ENCODE measurements at regions not wholly inside any gene's neighbourhood (a gene's known extent, or its start where the extent isn't known, plus 50 kb on each side); places are given as distances from the start of the nearest gene placed in this dataset.

- H3K4me1 ChIP-seq, result peaks cover 0 to 60% (median 23%) of the 10 kb centered on the region in 6 donors
- intact Hi-C loops (cut with DNase I; ENCODE audit: low total_unique reads), result no loop called here
- H3K27ac ChIP-seq, result peak overlapping the region; percentile 67 to 91 (median 84)
- no peaks in the 10 kb centered on the region for H3K9me3 ChIP-seq
- TF ChIP-seq POLR2A (IDR thresholded peaks at IDR 0.05) (no peak), CTCF (IDR thresholded peaks at IDR 0.05 in 8 of 11, conservative IDR thresholded peaks at IDR 0.05 in 3 of 11) (peak in 1 of 11 experiments; percentile 0), POLR2AphosphoS5 (IDR thresholded peaks at IDR 0.05) (peak; percentile 21 to 69 (median 55))
- peak overlapping the region; percentile 70 to 95 (median 74) for H3K4me3 ChIP-seq
- peaks cover 0 to 17% (median 0%) of the 10 kb centered on the region in 7 donors for H3K27me3 ChIP-seq (replicated peaks in 1 of 7)
- 0 to 4% (median 0%) methylated on average over 14 to 59 of the region's 59 CpGs for WGBS, 5 donors
- H3K36me3 ChIP-seq, result no peaks in the 10 kb centered on the region
- peak; percentile 94 for DNase-seq
Observed at GRCh38 chr6:7051780-7052442, 55.9 kb upstream of the RREB1 start.

- no peaks in the 10 kb centered on the region for H3K9me3 ChIP-seq
- peak overlapping the region; percentile 70 to 95 (median 74) for H3K4me3 ChIP-seq
- H3K27me3 ChIP-seq (replicated peaks in 1 of 7), result peaks cover 0 to 17% (median 0%) of the 10 kb centered on the region in 7 donors
- peaks cover 0 to 58% (median 23%) of the 10 kb centered on the region in 6 donors for H3K4me1 ChIP-seq
- peak; percentile 83 for DNase-seq
- intact Hi-C loops (cut with DNase I; ENCODE audit: low total_unique reads), result no loop called here
- peak overlapping the region; percentile 67 to 91 (median 84) for H3K27ac ChIP-seq
- H3K36me3 ChIP-seq, result no peaks in the 10 kb centered on the region
- TF ChIP-seq POLR2AphosphoS5 (IDR thresholded peaks at IDR 0.05) (peak in 2 of 3 donors; percentile 4 to 43), POLR2A (IDR thresholded peaks at IDR 0.05) (no peak)
- 3 to 5% (median 4%) methylated on average over 24 to 31 of the region's 31 CpGs for WGBS, 5 donors
Observed at GRCh38 chr6:7052443-7053011, 55.2 kb upstream of the RREB1 start.

- Histone ChIP-seq H3K27ac (peak overlapping the region in 6 of 8 donors; percentile 9 to 91 (median 84)), H3K9me3 (no peaks in the 10 kb centered on the region), H3K36me3 (no peaks in the 10 kb centered on the region), H3K27me3 (replicated peaks in 1 of 7) (peaks cover 0 to 17% (median 0%) of the 10 kb centered on the region in 7 donors), H3K4me1 (peaks cover 0 to 54% (median 23%) of the 10 kb centered on the region in 6 donors), H3K4me3 (peak overlapping the region in 2 of 8 donors; percentile 74 to 95)
- TF ChIP-seq CTCF (IDR thresholded peaks at IDR 0.05 in 8 of 11, conservative IDR thresholded peaks at IDR 0.05 in 3 of 11), result no peak
- TF ChIP-seq POLR2AphosphoS5 (IDR thresholded peaks at IDR 0.05), result no peak
- TF ChIP-seq POLR2A (IDR thresholded peaks at IDR 0.05), result no peak
- 40 to 50% (median 49%) methylated on average over 5 of the region's 5 CpGs for WGBS, 5 donors
- intact Hi-C loops (cut with DNase I; ENCODE audit: low total_unique reads), result no loop called here
- no peak for DNase-seq
Observed at GRCh38 chr6:7053125-7053774, 54.5 kb upstream of the RREB1 start.

Small RNA genes lying in the stretch of these regions (small RNA-seq; reads per million reads assigned to genes)
- 0 reads per million in 4 donors for gene RN7SL554P
